Adrenal gland (tissue), 9 donors: ENCODE measurements at regions not wholly inside any gene's neighbourhood (a gene's known extent, or its start where the extent isn't known, plus 50 kb on each side); places are given as distances from the start of the nearest gene placed in this dataset.
A peak's percentile ranks its signal among the peaks of the same experiment; 100 is the strongest.

Source experiments
- DNase-seq, 7 donors: peaks; one replicate each; pipeline ENCODE4 v3.0.0-alpha.2; 2019 to 2020
- H3K27ac ChIP-seq, 5 donors: fragments of 200-600 bp; sonication (generic) in 4 of 5; 1 replicate in 3 of 5; 2 replicates in 2 of 5; pipeline versions ENCODE4 v1.5.1 to v1.8.0; 2016 to 2020; ENCODE audit warnings: mild to moderate bottlenecking in 1 of 5
- H3K27me3 ChIP-seq: fragments of 200-600 bp; 2 replicates; pipeline ENCODE4 v1.8.0; 2021
- H3K36me3 ChIP-seq, 2 donors: fragments of 200-600 bp; replicated peaks in 1 of 2; 1 replicate in 1 of 2; 2 replicates in 1 of 2; pipeline versions ENCODE4 v1.5.1 to v1.8.0; 2018 to 2022
- H3K4me1 ChIP-seq, 2 donors: fragments of 200-600 bp; replicated peaks in 1 of 2; 1 replicate in 1 of 2; 2 replicates in 1 of 2; pipeline versions ENCODE4 v1.5.1 to v1.8.0; 2018 to 2021
- H3K4me3 ChIP-seq, 4 donors: fragments of 200-600 bp; sonication (generic) in 3 of 4; one replicate each; pipeline ENCODE4 v1.5.1; 2016 to 2018
- H3K9me3 ChIP-seq, 3 donors: fragments of 200-600 bp; sonication (generic) in 1 of 3; replicated peaks in 1 of 3; 1 replicate in 2 of 3; 2 replicates in 1 of 3; pipeline versions ENCODE4 v1.5.1 to v1.8.0; 2016 to 2021
- CTCF ChIP-seq, 6 experiments: fragments of 450-650 bp in 4 of 6; fragments of 200-600 bp in 2 of 6; sonication (generic) in 1 of 6; IDR thresholded peaks; 1 replicate in 5 of 6; 2 replicates in 1 of 6; pipeline versions ENCODE4 v1.5.1 to v1.8.0; 2016 to 2021; ENCODE audit warnings: antibody characterized with exemption in 6 of 6, mild to moderate bottlenecking in 2 of 6, moderate library complexity in 1 of 6
- POLR2A ChIP-seq, 2 donors: fragments of 450-650 bp; IDR thresholded peaks; one replicate each; pipeline ENCODE4 v1.6.1; 2017; ENCODE audit warnings: antibody characterized with exemption in 2 of 2, mild to moderate bottlenecking in 2 of 2, moderate library complexity in 1 of 2
- WGBS, 4 donors: extraction: QIAGEN DNeasy Blood & Tissue Kit in 2 of 4; methylation state at CpG; one replicate each; pipeline versions ENCODE4 v1.1.5 to v1.1.7; 2013 to 2017; 5-methylcytosine and 5-hydroxymethylcytosine counted together
- intact Hi-C, 2 donors: fragments of 100-400 bp; cut with DNase I; formaldehyde crosslinking; loops; one replicate each; pipeline versions ENCODE4 v1.14.1 to v1.15.0; 2022 to 2023
- donor health status: healthy with polysubstance abuse.
- donor health status: Bipolar disorder and iron deficiency.
- donor health status: DM: yes; HTN: yes; CAD: no.
- donor health status: DM: no; HTN: no; CAD: no.
- donor health status: DM: no; HTN: no; CAD: no.

GRCh38 chr6:54621285-54621684, 225.3 kb upstream of the FAM83B start:
- no peak for DNase-seq
- Histone ChIP-seq H3K27me3 (no peaks in the 10 kb centered on the region), H3K9me3 (no peaks in the 10 kb centered on the region), H3K4me1 (no peaks in the 10 kb centered on the region), H3K36me3 (no peaks in the 10 kb centered on the region), H3K4me3 (no peak overlapping the region), H3K27ac (no peak overlapping the region)
- peak in 3 of 6 experiments; percentile 9 to 40 (median 31) for TF ChIP-seq CTCF (IDR thresholded peaks at IDR 0.05)
- no peak for TF ChIP-seq POLR2A (IDR thresholded peaks at IDR 0.05)
- intact Hi-C loops, result no loop called here

- WGBS, 4 donors, result 77 to 89% (median 88%) methylated on average over 1 of the region's 1 CpG
- Histone ChIP-seq H3K27me3 (no peaks in the 10 kb centered on the region), H3K9me3 (no peaks in the 10 kb centered on the region), H3K36me3 (no peaks in the 10 kb centered on the region), H3K4me3 (no peak overlapping the region), H3K4me1 (no peaks in the 10 kb centered on the region), H3K27ac (no peak overlapping the region)
- TF ChIP-seq CTCF (IDR thresholded peaks at IDR 0.05), result no peak
- TF ChIP-seq POLR2A (IDR thresholded peaks at IDR 0.05), result no peak
- DNase-seq, result no peak
- intact Hi-C loops, result no loop called here
Observed at GRCh38 chr6:54624216-54624615, 222.4 kb upstream of the FAM83B start.

GRCh38 chr6:54624779-54625178, 221.8 kb upstream of the FAM83B start:
- H3K36me3 ChIP-seq, result no peaks in the 10 kb centered on the region
- H3K4me1 ChIP-seq, result no peaks in the 10 kb centered on the region
- H3K27ac ChIP-seq, result no peak overlapping the region
- intact Hi-C loops, result no loop called here
- WGBS, 4 donors, result 88 to 94% (median 89%) methylated on average over 5 of the region's 5 CpGs
- no peak overlapping the region for H3K4me3 ChIP-seq
- no peak for DNase-seq
- TF ChIP-seq POLR2A (IDR thresholded peaks at IDR 0.05) (no peak), CTCF (IDR thresholded peaks at IDR 0.05) (no peak)
- H3K9me3 ChIP-seq, result no peaks in the 10 kb centered on the region
- H3K27me3 ChIP-seq, result no peaks in the 10 kb centered on the region

GRCh38 chr6:54629131-54629530, 217.4 kb upstream of the FAM83B start:
- Histone ChIP-seq H3K9me3 (no peaks in the 10 kb centered on the region), H3K36me3 (no peaks in the 10 kb centered on the region), H3K27me3 (no peaks in the 10 kb centered on the region), H3K27ac (no peak overlapping the region), H3K4me1 (no peaks in the 10 kb centered on the region), H3K4me3 (no peak overlapping the region)
- WGBS, 4 donors, result 61 to 76% (median 66%) methylated on average over 1 of the region's 1 CpG
- TF ChIP-seq CTCF (IDR thresholded peaks at IDR 0.05), result no peak
- TF ChIP-seq POLR2A (IDR thresholded peaks at IDR 0.05), result no peak
- no peak for DNase-seq
- intact Hi-C loops, result no loop called here
